BLaER1 (cell line): ENCODE measurements at regions not wholly inside any gene's neighbourhood (a gene's known extent, or its start where the extent isn't known, plus 50 kb on each side); places are given as distances from the start of the nearest gene placed in this dataset.

Experiments
- H3K27ac ChIP-seq: shearing (Covaris generic); formaldehyde crosslinking; 2 replicates; pipeline ENCODE4 v1.8.1; 2022
- H3K27me3 ChIP-seq: shearing (Covaris generic); formaldehyde crosslinking; 2 replicates; pipeline ENCODE4 v1.8.1; 2022
- H3K36me3 ChIP-seq: shearing (Covaris generic); formaldehyde crosslinking; 2 replicates; pipeline ENCODE4 v1.8.1; 2022
- H3K4me1 ChIP-seq: shearing (Covaris generic); formaldehyde crosslinking; 2 replicates; pipeline ENCODE4 v1.8.1; 2022
- H3K4me2 ChIP-seq: shearing (Covaris generic); formaldehyde crosslinking; 2 replicates; pipeline ENCODE4 v1.8.1; 2022
- H3K4me3 ChIP-seq: shearing (Covaris generic); formaldehyde crosslinking; 2 replicates; pipeline ENCODE4 v1.8.1; 2022
- H3K9ac ChIP-seq: shearing (Covaris generic); formaldehyde crosslinking; 2 replicates; pipeline ENCODE4 v1.8.1; 2022
- H3K9me3 ChIP-seq: shearing (Covaris generic); formaldehyde crosslinking; 2 replicates; pipeline ENCODE4 v1.8.1; 2022
- H4K20me1 ChIP-seq: shearing (Covaris generic); formaldehyde crosslinking; 2 replicates; pipeline ENCODE4 v1.8.1; 2022
- Cebpa-rat ChIP-seq: shearing (Covaris generic); IDR thresholded peaks from 2 replicates; pipeline ENCODE4 v1.8.1; 2022

- no peak overlapping the region for H3K4me2 ChIP-seq
- H3K4me3 ChIP-seq, result no peak overlapping the region
- peaks cover 77% of the 10 kb centered on the region for H4K20me1 ChIP-seq
- no peak overlapping the region for H3K27ac ChIP-seq
- no peak overlapping the region for H3K9ac ChIP-seq
- H3K4me1 ChIP-seq, result peaks cover 46% of the 10 kb centered on the region
- TF ChIP-seq Cebpa-rat, result no peak
- no peaks in the 10 kb centered on the region for H3K9me3 ChIP-seq
- no peaks in the 10 kb centered on the region for H3K36me3 ChIP-seq
- peaks cover 80% of the 10 kb centered on the region for H3K27me3 ChIP-seq
Measured at GRCh38 chr15:70488002-70488605, 275.3 kb downstream of the UACA start.

GRCh38 chr15:70487387-70487740, 276.0 kb downstream of the UACA start:
- no peak overlapping the region for H3K4me3 ChIP-seq
- no peak overlapping the region for H3K27ac ChIP-seq
- TF ChIP-seq Cebpa-rat, result no peak
- peak overlapping the region; percentile 45; the same call in 1 of the 2 replicates for H3K4me2 ChIP-seq
- H4K20me1 ChIP-seq, result peaks cover 74% of the 10 kb centered on the region
- no peaks in the 10 kb centered on the region for H3K36me3 ChIP-seq
- H3K4me1 ChIP-seq, result peaks cover 40% of the 10 kb centered on the region
- no peak overlapping the region for H3K9ac ChIP-seq
- no peaks in the 10 kb centered on the region for H3K9me3 ChIP-seq
- peaks cover 86% of the 10 kb centered on the region for H3K27me3 ChIP-seq

GRCh38 chr15:70486451-70487386, 276.6 kb downstream of the UACA start:
- Histone ChIP-seq H3K4me3 (no peak overlapping the region), H3K27me3 (peaks cover 89% of the 10 kb centered on the region), H3K4me1 (peaks cover 33% of the 10 kb centered on the region), H3K9me3 (no peaks in the 10 kb centered on the region), H3K27ac (no peak overlapping the region), H4K20me1 (peaks cover 67% of the 10 kb centered on the region), H3K36me3 (no peaks in the 10 kb centered on the region), H3K4me2 (peak overlapping the region; percentile 45), H3K9ac (no peak overlapping the region)
- peak; percentile 68 for TF ChIP-seq Cebpa-rat

GRCh38 chr15:70486012-70486411, 277.3 kb downstream of the UACA start:
- peaks cover 84% of the 10 kb centered on the region for H3K27me3 ChIP-seq
- H3K9me3 ChIP-seq, result no peaks in the 10 kb centered on the region
- H4K20me1 ChIP-seq, result peaks cover 60% of the 10 kb centered on the region
- H3K36me3 ChIP-seq, result no peaks in the 10 kb centered on the region
- peaks cover 26% of the 10 kb centered on the region for H3K4me1 ChIP-seq
- TF ChIP-seq Cebpa-rat, result no peak
- H3K9ac ChIP-seq, result no peak overlapping the region
- H3K4me2 ChIP-seq, result peak overlapping the region; percentile 45
- H3K27ac ChIP-seq, result no peak overlapping the region
- H3K4me3 ChIP-seq, result no peak overlapping the region

GRCh38 chr15:70484993-70485392, 278.4 kb downstream of the UACA start:
- Histone ChIP-seq H4K20me1 (peaks cover 50% of the 10 kb centered on the region), H3K27me3 (peaks cover 74% of the 10 kb centered on the region), H3K9me3 (no peaks in the 10 kb centered on the region), H3K27ac (no peak overlapping the region), H3K4me1 (peaks cover 25% of the 10 kb centered on the region), H3K4me2 (no peak overlapping the region), H3K9ac (no peak overlapping the region), H3K36me3 (no peaks in the 10 kb centered on the region), H3K4me3 (no peak overlapping the region)
- TF ChIP-seq Cebpa-rat, result no peak

DNA sequence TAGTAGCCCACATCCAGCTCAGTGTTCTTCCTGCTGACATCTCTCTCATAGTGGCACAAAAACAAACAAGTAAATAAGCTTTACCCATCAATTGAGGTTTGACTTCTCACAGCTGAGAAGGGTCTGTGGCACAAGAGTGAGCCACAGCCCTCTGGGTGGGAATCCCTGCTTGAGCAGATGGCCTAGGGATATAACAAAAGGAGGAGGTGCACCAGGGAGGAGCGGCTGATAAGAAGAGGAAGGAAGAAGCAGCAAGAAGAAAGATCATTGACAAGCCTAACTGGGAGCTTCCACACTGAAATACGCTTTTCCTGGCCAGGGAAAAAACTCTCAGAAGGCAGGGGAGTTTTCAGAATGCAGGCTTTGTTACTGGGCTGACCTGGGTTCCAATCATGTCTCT, 279.8 kb downstream of the UACA start:
- Histone ChIP-seq H3K4me1 (peaks cover 34% of the 10 kb centered on the region), H4K20me1 (peaks cover 35% of the 10 kb centered on the region), H3K9ac (no peak overlapping the region), H3K4me3 (no peak overlapping the region), H3K9me3 (no peaks in the 10 kb centered on the region), H3K4me2 (no peak overlapping the region), H3K36me3 (no peaks in the 10 kb centered on the region), H3K27me3 (peaks cover 65% of the 10 kb centered on the region), H3K27ac (no peak overlapping the region)
- no peak for TF ChIP-seq Cebpa-rat

DNA sequence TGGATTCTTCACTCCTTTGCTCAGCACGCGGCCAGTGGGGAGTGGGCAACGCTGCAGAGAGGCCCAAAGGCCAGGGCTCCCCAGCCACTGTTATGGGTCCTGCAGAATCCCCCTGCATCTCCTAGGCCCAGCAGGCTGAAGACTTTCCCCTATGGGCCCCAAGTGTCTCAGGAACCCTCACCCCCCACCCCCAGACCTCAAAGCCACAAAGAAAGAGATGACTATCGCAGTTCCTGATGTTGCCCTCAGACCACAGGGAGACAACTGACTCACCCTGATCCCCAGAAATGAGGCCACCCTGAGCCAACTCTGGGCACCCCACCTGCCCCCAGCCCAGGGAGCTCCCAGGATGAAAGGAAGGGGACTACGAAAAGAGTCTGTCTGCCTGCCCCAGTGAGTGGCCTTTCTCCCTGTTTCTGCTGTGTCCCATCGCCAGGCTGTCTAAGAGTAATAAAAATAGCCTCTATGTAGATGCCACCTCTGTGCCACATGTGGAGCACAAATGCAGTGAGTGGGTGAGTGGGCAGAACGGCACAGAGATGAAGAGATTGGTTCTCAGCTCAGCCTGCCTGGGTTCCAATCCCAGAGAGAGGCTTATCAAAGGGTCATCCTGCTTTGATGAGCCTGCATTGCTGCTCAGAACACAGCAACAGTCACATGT, 283.0 kb downstream of the UACA start:
- Histone ChIP-seq H3K9me3 (no peaks in the 10 kb centered on the region), H3K4me3 (no peak overlapping the region), H3K27ac (no peak overlapping the region), H4K20me1 (peaks cover 10% of the 10 kb centered on the region; the same call in 1 of the 2 replicates), H3K9ac (no peak overlapping the region), H3K36me3 (no peaks in the 10 kb centered on the region), H3K4me1 (peaks cover 24% of the 10 kb centered on the region), H3K4me2 (peak overlapping the region; percentile 52), H3K27me3 (peaks cover 63% of the 10 kb centered on the region)
- TF ChIP-seq Cebpa-rat, result no peak

DNA sequence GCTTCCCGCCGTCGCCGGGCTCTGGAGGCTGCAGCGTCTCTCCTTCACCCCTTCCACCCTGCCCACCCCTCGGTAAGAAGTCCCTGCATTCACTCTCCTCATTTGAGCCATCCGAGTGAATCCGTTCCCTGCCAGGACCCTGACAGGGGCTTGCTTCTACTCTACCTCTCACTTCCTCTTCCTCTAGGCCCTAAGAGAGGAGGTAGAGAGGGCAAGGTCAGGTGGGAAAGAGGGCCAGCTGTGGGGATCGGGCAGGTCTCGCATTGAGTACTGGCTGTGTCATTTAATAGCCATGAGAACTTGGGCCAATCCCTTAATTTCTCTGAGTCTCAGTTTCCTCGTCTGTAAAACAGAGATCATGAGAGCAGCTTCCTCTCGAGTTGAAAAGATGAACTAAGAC, 283.6 kb downstream of the UACA start:
- peaks cover 64% of the 10 kb centered on the region for H3K27me3 ChIP-seq
- H3K36me3 ChIP-seq, result no peaks in the 10 kb centered on the region
- H3K9ac ChIP-seq, result no peak overlapping the region
- H3K4me1 ChIP-seq, result peaks cover 29% of the 10 kb centered on the region
- peaks cover 10% of the 10 kb centered on the region; the same call in 1 of the 2 replicates for H4K20me1 ChIP-seq
- H3K27ac ChIP-seq, result no peak overlapping the region
- no peak for TF ChIP-seq Cebpa-rat
- no peaks in the 10 kb centered on the region for H3K9me3 ChIP-seq
- peak overlapping the region; percentile 52 for H3K4me2 ChIP-seq
- H3K4me3 ChIP-seq, result no peak overlapping the region

GRCh38 chr15:70479056-70479455, 284.3 kb downstream of the UACA start:
- Histone ChIP-seq H3K9ac (no peak overlapping the region), H3K4me2 (peak overlapping the region; percentile 49; the same call in 1 of the 2 replicates), H3K9me3 (no peaks in the 10 kb centered on the region), H3K4me3 (no peak overlapping the region), H4K20me1 (peaks cover 10% of the 10 kb centered on the region; the same call in 1 of the 2 replicates), H3K4me1 (peaks cover 36% of the 10 kb centered on the region), H3K36me3 (no peaks in the 10 kb centered on the region), H3K27ac (no peak overlapping the region), H3K27me3 (peaks cover 64% of the 10 kb centered on the region)
- no peak for TF ChIP-seq Cebpa-rat
